ENCODE measurements at regions not wholly inside any gene's neighbourhood (a gene's known extent, or its start where the extent isn't known, plus 50 kb on each side); places are given as distances from the start of the nearest gene placed in this dataset.

DNA sequence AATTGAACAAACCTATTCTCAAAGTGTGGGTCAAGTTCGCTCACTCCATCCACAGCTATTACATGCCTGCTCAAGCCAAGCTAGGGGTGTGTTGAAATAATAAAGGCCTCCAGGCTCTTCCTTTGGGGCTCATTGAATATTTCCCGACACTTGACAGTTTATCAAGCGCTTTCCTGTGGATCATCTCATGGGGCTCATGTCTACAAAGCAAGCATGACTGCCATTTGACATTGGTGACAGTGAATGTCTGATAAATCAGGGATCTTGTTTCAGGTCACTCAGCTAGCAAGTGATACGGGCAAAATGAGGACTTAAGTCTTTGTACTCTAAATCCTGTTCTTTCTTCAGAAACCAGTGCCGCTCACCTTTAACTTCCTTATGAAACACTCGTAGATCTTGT, 542.6 kb downstream of the TOX3 start:
- POLR2A ChIA-PET: no interaction called here
- CTCF ChIA-PET: no interaction called here
- Histone ChIP-seq H3K9me2 (ENCODE audit: insufficient read depth) (no peaks in the 10 kb centered on the region), H3K9ac (ENCODE audit: low read length) (no peak overlapping the region), H4K20me1 (ENCODE audit: insufficient read depth) (no peaks in the 10 kb centered on the region), H3K36me3 (ENCODE audit: control insufficient read depth in 1 of 2, insufficient read depth in 2 of 2, low read length in 2 of 2) (no peaks in the 10 kb centered on the region), H3K4me3 (replicated peaks in 1 of 2; ENCODE audit: low read depth in 1 of 2, low read length in 2 of 2) (no peak overlapping the region), H2AFZ (ENCODE audit: low read depth, low read length, poor library complexity, severe bottlenecking) (no peak overlapping the region), H3K27me3 (ENCODE audit: insufficient read depth, low read length) (no peaks in the 10 kb centered on the region), H3K4me2 (ENCODE audit: low read length) (no peak overlapping the region), H3K4me1 (ENCODE audit: control insufficient read depth in 1 of 2, insufficient read depth in 2 of 2, low read length in 2 of 2) (no peaks in the 10 kb centered on the region), H3K79me2 (ENCODE audit: insufficient read depth, low read length) (no peaks in the 10 kb centered on the region), H3K27ac (ENCODE audit: low read depth, low read length) (no peak overlapping the region), H3K9me3 (ENCODE audit: control insufficient read depth in 1 of 2, insufficient read depth in 1 of 2, low read depth in 1 of 2, low read length in 2 of 2) (peaks cover 10 to 15% of the 10 kb centered on the region in 2 experiments; a peak in 2 of 4 replicates)
- RAD21 ChIA-PET (ENCODE audit: low non-redundant PET in 1 of 2, low total read pairs in 2 of 2, uncharacterized antibody in 2 of 2, unreplicated experiment in 2 of 2): no interaction called here
- TF ChIP-seq CTCF (IDR thresholded peaks at IDR 0.05 in 2 of 3, conservative IDR thresholded peaks at IDR 0.05 in 1 of 3; ENCODE audit: borderline replicate concordance in 1 of 3, insufficient read depth in 1 of 3, low read depth in 2 of 3, low read length in 2 of 3) (no peak), YY1 (IDR thresholded peaks at IDR 0.05; ENCODE audit: extremely low read depth, insufficient replicate concordance, low read depth, low read length) (no peak), ZFX (IDR thresholded peaks at IDR 0.05) (no peak), POLR2AphosphoS5 (IDR thresholded peaks at IDR 0.05; ENCODE audit: low read depth, low read length) (no peak), POLR2A (IDR thresholded peaks at IDR 0.05; ENCODE audit: borderline replicate concordance, extremely low read depth, insufficient read depth, insufficient read length) (no peak), REST (IDR thresholded peaks at IDR 0.05; ENCODE audit: low read depth) (no peak), SP1 (IDR thresholded peaks at IDR 0.05; ENCODE audit: low read depth) (no peak), ATF3 (IDR thresholded peaks at IDR 0.05) (no peak), EGR1 (IDR thresholded peaks at IDR 0.05; ENCODE audit: low read depth) (no peak), EZH2phosphoT487 (IDR thresholded peaks at IDR 0.05; ENCODE audit: borderline replicate concordance) (no peak)
- DNase-seq (ENCODE audit: low read depth, low spot score): no peak
- BruUV-seq (replicated peaks): no TSS peak
- no peak for ATAC-seq
- intact Hi-C loops (cut with micrococcal nuclease): no loop called here
